ENCODE measurements at regions not wholly inside any gene's neighbourhood (a gene's known extent, or its start where the extent isn't known, plus 50 kb on each side); places are given as distances from the start of the nearest gene placed in this dataset.

- no peak for TF ChIP-seq CTCF (IDR thresholded peaks at IDR 0.05; ENCODE audit: poor library complexity)
- TF ChIP-seq EZH2 (IDR thresholded peaks at IDR 0.05; ENCODE audit: borderline replicate concordance), result no peak
Observed at GRCh38 chr4:151930372-151930771, 169.6 kb upstream of the GATB start.

All from hepatocyte (in vitro differentiated cells).